ENCODE measurements at regions not wholly inside any gene's neighbourhood (a gene's known extent, or its start where the extent isn't known, plus 50 kb on each side); places are given as distances from the start of the nearest gene placed in this dataset.
"Not testable (repeated sequence)": the region's sequence is repeated elsewhere in the genome, so short reads cannot be mapped to it uniquely, and the experiment has no call there.

- no peak for DNase-seq
Measured at GRCh38 chr9:73347123-73347522, 195.5 kb downstream of the ANXA1 start.

GRCh38 chr9:73347720-73348119, 196.1 kb downstream of the ANXA1 start:
- DNase-seq: no peak

- DNase-seq: no peak
Measured at GRCh38 chr9:73348471-73348870, 196.8 kb downstream of the ANXA1 start.

- DNase-seq: no peak
Measured at GRCh38 chr9:73349476-73349875, 197.8 kb downstream of the ANXA1 start.

GRCh38 chr9:73357607-73358006, 205.9 kb downstream of the ANXA1 start:
- no peak for DNase-seq

- peak; percentile 89 for DNase-seq
Measured at GRCh38 chr9:73370053-73370452, 218.4 kb downstream of the ANXA1 start.

DNA sequence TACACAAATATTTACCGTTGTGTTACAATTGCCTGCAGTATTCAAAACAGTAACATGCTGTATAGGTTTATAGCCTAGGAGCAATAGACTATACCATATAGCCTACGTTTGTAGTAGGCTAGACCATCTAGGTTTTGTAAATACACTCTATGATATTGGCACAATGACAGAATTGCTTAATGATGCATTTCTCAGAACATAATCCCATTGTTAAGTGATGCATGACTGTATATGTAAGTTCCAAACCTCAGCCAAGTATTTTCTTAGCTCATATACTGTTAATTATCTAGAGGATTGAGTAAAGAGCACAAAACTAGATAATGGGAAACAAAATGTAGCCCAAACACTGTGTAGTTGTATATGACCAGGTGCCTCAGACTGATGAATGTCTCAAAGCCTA, 220.1 kb downstream of the ANXA1 start:
- peak; percentile 41 for DNase-seq

GRCh38 chr9:73380411-73380810, 228.7 kb downstream of the ANXA1 start:
- no peak for DNase-seq

DNA sequence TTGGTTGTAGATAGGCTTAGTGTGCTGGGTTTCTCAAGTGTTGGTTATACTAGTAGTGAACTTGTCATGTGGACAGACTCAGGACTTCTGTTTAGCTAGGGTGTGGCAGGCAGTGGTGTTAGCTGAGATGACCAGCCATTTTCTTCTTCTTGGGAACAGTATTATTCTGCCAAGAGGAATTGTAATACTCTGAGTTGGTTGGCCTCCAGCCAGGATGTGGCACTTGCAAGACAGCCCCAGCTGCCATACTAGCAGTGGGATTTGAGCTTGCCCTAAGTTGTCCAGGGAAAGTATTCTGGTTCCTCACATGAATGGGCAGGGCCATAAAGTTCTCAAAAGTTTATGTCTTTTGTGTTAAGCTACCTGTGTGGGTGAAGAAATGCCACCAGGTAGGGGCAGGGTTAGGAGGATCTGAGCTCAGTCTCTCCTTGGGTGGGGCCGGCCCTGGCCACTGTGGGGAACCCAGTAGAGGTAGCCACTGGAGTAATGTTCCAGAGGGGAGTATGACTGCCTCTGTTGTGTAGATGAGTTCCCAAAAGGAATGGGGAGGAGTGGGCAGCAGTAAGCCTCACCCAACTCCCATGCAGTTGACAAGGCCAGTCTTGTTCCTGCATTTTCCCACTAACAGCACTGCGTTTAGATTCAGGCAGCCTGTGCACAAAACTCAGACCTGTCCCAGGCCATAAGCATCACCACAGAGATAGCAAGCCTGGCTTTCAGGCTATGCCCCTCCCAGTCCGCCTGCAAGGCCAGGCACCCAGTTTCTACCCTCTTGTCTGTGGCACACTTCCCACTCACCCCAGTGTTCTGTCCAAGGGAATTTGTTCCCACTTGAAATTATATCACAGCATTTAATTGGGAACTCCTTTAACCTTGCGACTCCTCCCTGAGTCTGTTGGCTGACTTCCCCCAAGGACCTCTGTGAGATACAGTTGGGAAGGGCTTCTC, 250.7 kb downstream of the ANXA1 start:
- DNase-seq: no peak

DNA sequence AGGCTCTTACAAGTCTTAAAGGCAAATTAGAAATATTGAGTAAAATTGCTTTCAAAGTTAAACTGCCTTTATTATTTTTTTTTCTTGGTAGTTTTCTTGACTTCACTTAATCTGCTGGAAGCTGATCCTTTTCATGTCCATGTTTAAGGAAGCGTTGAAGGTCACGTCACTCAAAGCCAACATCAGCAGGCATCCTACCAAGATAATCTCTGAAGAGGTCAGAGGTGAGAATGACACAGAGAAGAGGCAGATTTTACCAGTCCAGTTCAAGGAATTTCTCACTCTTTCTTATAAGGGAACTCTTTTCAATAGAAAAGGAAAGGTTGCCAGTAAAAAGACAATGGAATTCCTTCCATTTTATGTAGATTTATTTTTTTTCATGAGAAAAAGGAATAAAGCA, 259.8 kb downstream of the ANXA1 start:
- no peak for DNase-seq

GRCh38 chr9:73412874-73413273, 261.2 kb downstream of the ANXA1 start:
- DNase-seq: no peak

DNA sequence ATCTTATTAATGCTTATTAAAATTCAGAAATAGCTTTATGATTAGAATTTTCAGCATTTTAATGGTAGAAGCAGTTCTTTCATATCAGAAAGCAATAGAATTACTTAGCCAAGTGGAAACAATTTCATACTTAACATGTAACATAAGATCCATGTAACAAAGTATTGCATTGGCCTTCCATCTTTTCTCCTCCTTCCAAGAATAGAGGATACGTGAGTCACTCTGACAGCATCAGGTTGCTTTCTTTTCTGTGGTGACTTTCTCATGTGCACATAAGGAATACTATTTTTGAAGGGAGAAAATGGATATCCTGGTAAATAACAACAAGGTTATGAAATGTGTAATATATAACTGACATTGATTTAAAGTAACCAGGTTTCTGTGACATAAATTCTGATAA, 272.2 kb downstream of the ANXA1 start:
- DNase-seq: no peak

DNA sequence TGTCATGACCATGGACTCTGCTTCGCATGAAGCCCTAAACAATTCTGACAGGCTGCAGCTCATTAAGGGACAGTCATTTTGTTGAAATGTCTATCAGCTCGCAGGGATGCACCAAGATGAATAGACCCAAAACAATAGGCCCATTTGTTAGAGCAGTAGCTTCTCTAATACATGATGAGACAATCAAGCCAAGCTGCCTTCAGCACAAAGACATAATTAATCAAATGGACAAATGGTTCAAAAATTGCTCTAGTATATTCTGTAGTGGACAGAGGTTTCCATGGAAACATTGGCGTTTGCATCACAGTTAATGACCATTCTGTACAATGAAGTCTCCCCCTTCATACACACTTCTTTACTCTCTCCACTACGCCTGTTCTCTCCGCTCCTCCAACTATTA, 274.6 kb downstream of the ANXA1 start:
- no peak for DNase-seq

DNA sequence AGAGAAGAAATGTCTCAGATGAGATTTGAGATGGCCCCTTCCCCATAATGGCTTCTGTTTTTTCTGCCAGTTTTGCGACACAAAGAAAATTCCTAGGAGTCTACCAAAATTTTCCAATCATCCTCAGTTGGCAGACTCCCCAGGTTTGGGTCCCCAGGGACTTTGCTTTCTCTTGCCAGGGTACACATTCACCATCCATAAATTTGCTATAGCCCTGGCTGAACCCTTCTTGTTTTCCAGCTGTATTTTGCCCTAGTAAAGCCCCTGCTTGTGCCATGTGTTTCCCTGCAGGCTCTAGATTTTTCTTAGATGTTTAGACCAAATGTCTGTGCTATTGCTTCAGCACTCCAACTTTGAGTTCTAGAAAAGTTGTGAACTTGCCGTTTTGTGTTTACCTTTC, 283.2 kb downstream of the ANXA1 start:
- no peak for DNase-seq

DNA sequence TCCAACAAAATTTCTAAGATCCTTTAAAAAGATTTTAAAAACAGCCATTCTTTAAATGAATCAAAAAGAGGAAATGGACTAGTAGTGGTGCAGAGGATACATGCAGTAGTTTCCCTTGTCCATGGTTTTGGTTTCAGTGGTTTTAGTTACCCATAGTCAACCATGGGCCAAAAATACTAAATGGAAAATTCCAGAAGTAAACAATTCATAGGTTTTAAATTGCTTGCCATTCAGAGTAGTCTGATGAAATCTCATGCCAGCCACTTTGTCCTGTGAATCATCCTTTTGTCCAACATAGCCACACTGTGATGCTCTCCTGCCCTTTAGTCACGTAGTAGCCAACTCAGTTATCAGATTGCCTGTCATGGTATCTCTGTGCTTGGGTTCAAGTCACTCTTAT, 286.1 kb downstream of the ANXA1 start:
- DNase-seq: no peak

DNA sequence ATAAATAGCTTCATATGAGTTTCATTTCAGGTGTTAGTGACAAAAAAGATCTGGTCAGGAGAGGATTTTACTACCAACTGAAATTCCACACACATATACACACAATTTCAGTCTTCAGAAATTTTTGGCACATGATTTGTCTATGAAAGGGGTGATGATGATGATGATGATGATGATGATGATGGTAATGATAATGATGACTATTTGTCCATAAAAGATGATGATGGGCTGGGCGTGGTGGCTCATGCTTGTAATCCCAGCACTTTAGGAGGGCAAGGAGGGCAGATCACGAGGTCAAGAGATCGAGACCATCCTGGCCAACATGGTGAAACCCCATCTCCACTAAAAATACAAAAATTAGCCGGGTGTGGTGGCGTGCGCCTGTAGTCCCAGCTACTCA, 288.2 kb downstream of the ANXA1 start:
- DNase-seq: not testable (repeated sequence)

DNA sequence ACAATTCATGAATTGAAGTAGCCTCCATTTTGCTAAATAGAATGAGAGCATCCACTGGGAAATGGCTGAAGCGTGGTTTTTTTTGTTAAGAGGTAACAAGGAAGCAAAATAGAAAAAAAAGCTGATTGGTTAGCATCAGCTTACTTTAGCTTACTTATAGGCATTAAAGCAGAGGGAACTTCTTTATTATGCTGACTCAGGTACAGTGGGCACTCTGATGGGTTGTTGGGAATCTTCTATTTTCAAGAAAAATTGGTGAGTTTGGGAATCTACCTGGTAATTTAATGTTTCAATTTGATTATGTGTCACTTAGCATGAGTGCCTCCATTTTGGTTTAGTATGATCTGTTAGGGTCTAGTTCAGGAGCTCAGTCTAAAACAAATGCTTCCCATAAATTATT, 289.6 kb downstream of the ANXA1 start:
- no peak for DNase-seq

GRCh38 chr9:73441890-73442818, 290.5 kb downstream of the ANXA1 start:
- no peak for DNase-seq

DNA sequence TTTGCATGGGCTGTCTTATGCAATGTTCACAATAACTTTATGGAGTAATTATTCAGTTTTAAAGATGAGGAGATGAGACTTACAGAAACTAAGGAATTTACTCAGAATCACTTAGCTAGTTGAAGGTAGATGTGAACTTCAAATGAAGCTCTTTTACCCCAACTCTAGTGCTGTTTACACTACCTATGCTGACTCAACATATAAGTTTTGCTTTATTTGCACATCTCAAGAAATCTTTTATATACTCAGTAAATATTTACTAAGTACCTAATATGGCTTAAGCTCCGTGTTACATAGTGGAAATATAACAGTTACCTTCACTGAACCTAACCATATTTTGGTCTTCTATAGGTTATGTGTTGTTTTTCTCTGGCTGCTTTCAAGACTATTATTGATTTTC, 293.2 kb downstream of the ANXA1 start:
- DNase-seq: no peak

DNA sequence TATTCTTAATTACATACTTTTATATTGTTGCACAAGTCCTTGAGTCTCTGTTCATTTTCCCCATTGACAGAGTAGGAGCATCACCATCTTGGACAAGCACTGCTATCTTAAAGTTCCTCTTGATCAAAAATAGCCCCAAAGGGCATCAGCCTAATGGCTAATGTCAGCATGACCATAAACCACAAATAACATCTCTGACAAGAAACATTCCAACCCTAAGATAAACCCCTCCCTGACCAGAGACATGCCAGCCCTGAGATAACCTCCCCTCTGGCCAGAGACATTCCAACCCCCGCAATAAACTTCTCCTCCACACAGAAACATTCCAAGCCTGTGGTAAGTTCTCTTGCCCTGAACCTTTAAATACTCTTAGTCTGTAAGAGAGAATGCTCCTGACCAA, 293.7 kb downstream of the ANXA1 start:
- not testable (repeated sequence) for DNase-seq

DNA sequence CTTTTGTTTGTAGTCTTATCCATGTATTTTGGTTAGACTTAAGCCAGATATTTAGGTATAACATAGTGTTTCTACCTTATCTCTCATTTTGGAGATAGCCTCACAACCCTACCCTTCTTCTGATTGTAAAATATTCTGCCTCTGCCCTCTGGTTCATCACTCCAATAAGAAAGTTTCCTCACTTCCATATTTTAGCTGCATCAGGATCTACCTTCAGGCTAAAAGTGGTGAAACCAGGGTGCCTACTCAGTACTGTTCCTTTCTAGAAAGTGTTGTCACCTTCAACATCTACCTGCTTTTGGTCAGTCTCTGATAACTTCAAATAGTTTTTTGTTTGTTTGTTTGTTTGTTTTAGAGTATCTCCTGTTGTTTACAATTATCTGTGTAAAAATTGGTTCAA, 294.6 kb downstream of the ANXA1 start:
- DNase-seq: no peak

DNA sequence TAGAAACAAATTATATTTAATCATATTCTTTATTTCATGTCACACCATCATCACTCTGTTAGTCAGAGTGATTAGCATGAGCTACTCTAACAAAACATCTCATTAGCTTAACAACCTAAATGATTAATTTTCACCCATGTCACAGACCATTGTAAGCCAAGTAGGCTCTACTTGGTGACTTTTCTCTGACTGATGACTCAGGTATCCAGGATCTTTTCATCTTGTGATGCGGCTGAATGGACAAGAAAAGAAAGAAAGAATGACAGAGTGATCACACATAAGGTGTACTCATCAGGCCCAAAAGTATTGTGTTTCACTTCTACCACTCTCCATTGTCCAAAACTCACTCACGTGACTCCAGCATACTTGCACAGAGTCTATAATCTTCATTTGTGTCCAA, 299.3 kb downstream of the ANXA1 start:
- no peak for DNase-seq

DNA sequence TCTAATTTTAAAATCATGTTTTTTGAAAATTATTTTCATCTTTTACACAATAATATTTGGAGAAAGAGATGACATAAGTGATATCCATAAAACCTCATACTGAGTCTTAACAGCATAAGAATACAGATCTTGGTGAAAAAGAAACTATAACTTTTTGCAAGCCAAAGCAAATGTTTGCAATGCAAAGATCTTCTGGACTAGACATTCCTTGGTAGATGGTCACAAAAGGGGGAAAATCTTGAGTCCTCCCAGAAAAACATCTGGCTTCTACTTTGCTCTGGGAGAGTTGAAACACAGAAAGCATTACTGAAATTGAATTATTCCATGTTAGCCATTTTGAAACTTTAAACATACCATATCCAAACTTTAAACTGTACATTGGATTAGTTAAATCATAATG, 308.2 kb downstream of the ANXA1 start:
- no peak for DNase-seq

DNA sequence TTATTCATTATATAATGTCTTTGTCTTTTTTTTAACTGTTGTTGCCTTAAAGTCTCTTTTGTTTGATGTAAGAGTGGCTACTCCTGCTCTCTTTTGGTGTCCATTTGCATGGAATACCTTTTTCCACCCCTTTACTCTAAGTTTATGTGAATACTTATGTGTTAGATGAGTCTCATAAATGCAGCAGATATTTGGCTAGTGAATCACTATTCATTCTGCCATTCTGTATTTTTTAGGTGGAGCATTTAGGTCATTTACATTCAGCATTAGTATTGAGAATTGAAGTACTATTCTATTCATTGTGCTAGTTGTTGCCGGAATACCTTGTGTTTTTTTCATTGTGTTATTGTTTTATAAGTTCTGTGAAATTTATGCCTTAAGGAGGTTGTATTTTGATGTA, 317.1 kb downstream of the ANXA1 start:
- no peak for DNase-seq
